Activated CD8-positive, alpha-beta T cell treated with anti-CD3 and anti-CD28 coated beads for 36 hours (primary cell): ENCODE measurements at regions not wholly inside any gene's neighbourhood (a gene's known extent, or its start where the extent isn't known, plus 50 kb on each side); places are given as distances from the start of the nearest gene placed in this dataset.

Experiments
- ATAC-seq: fragments of 200-7000 bp; cut with Tn5 transposase; one replicate; pipeline ENCODE4 v1.10.0; 2021; ENCODE audit warnings: mild to moderate bottlenecking, moderate library complexity
- CTCF ChIA-PET: fragments of 350-600 bp; sonication (Branson Sonifier 250); formaldehyde crosslinking; loops from one replicate; lab custom pipeline; 2021; ENCODE audit warnings: antibody characterized with exemption; lab: Charles Lee
- POLR2A ChIA-PET: fragments of 350-600 bp; sonication (Branson Sonifier 250); formaldehyde crosslinking; loops from one replicate; lab custom pipeline; 2021; ENCODE audit warnings: antibody characterized with exemption; lab: Charles Lee
- DNase-seq: peaks from one replicate; pipeline ENCODE4 v3.0.0-alpha.2; 2020
- H3K27ac Mint-ChIP-seq: one replicate; pipeline ENCODE4 v1.8.0; 2021; ENCODE audit warnings: mild to moderate bottlenecking, mixed read lengths
- H3K27me3 Mint-ChIP-seq: one replicate; pipeline ENCODE4 v1.8.0; 2021; ENCODE audit warnings: mixed read lengths
- H3K36me3 Mint-ChIP-seq: one replicate; pipeline ENCODE4 v1.8.0; 2021; ENCODE audit warnings: low read depth, mixed read lengths
- H3K4me1 Mint-ChIP-seq: one replicate; pipeline ENCODE4 v1.8.0; 2021; ENCODE audit warnings: low read depth, mixed read lengths
- H3K4me3 Mint-ChIP-seq: one replicate; pipeline ENCODE4 v1.8.0; 2021; ENCODE audit warnings: mild to moderate bottlenecking, moderate library complexity, mixed read lengths
- H3K9me3 Mint-ChIP-seq: one replicate; pipeline ENCODE4 v1.8.0; 2021; ENCODE audit warnings: mixed read lengths
- intact Hi-C: fragments of 100-400 bp; cut with micrococcal nuclease; formaldehyde crosslinking; loops from one replicate; pipeline ENCODE4 v1.10.0; 2022
- TF ChIP-seq, protein P1 (sequence below): fragments of 200-600 bp; IDR thresholded peaks from one replicate; pipeline ENCODE4 v1.8.0; 2022; ENCODE audit warnings: antibody characterized with exemption, mild to moderate bottlenecking

- CTCF ChIA-PET, result no interaction called here
- H3K36me3 Mint-ChIP-seq, result no peaks in the 10 kb centered on the region
- no peaks in the 10 kb centered on the region for H3K27me3 Mint-ChIP-seq
- DNase-seq, result no peak
- no peak overlapping the region for H3K4me3 Mint-ChIP-seq
- POLR2A ChIA-PET, result no interaction called here
- intact Hi-C loops, result no loop called here
- H3K4me1 Mint-ChIP-seq, result no peaks in the 10 kb centered on the region
- H3K9me3 Mint-ChIP-seq, result peaks cover 8% of the 10 kb centered on the region
- TF ChIP-seq, protein P1, sequence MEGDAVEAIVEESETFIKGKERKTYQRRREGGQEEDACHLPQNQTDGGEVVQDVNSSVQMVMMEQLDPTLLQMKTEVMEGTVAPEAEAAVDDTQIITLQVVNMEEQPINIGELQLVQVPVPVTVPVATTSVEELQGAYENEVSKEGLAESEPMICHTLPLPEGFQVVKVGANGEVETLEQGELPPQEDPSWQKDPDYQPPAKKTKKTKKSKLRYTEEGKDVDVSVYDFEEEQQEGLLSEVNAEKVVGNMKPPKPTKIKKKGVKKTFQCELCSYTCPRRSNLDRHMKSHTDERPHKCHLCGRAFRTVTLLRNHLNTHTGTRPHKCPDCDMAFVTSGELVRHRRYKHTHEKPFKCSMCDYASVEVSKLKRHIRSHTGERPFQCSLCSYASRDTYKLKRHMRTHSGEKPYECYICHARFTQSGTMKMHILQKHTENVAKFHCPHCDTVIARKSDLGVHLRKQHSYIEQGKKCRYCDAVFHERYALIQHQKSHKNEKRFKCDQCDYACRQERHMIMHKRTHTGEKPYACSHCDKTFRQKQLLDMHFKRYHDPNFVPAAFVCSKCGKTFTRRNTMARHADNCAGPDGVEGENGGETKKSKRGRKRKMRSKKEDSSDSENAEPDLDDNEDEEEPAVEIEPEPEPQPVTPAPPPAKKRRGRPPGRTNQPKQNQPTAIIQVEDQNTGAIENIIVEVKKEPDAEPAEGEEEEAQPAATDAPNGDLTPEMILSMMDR, result no peak
- no peak for ATAC-seq
- H3K27ac Mint-ChIP-seq, result no peak overlapping the region
These were observed 786.5 kb downstream of the PDCD6IP start for GRCh38 chr3:34584971-34585370.

DNA sequence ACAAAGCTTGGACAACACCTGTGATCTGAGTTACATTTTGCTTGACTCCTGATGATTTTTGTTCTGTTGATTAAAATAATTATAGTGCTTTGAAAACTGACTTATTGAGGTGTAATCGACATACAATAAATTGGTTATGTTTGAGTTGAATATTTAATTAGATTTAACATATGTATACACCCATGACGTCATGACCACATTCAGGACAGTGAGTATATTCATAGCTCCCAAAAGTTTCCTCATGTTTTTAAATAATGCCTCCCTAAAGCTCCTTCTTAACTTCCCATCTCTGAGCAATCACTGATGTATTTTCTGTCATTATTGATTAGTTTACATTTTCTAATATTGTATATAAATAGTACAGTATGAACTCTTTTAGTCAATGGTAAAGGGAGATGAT is 801.2 kb downstream of the PDCD6IP start:
- Mint-ChIP-seq H3K36me3 (no peaks in the 10 kb centered on the region), H3K4me3 (no peak overlapping the region), H3K4me1 (no peaks in the 10 kb centered on the region), H3K9me3 (peaks cover 4% of the 10 kb centered on the region), H3K27me3 (no peaks in the 10 kb centered on the region), H3K27ac (no peak overlapping the region)
- CTCF ChIA-PET, result no interaction called here
- no peak for ATAC-seq
- POLR2A ChIA-PET, result no interaction called here
- intact Hi-C loops, result no loop called here
- no peak for DNase-seq
- TF ChIP-seq, protein P1, result no peak

DNA sequence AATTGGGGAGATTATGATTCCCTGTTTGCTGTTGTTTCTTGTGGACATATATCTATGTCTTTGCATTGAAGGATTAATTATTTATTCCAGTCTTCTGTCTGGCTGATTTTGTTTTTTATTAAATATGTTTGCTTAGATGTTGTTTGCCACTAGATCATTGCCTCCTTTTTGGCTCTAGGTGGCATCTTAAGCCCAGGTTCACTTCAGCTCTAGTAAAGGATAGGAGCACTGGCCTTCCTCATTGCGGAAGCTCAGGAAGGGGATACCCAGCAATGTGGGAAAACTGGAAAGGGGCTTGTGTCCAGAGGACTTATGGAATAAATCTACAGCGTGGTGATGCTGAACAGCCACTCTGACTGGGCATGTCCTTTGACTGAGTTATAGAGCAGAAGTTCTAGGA is 821.6 kb downstream of the PDCD6IP start:
- TF ChIP-seq, protein P1, result no peak
- no peak overlapping the region for H3K27ac Mint-ChIP-seq
- peaks cover 15% of the 10 kb centered on the region for H3K9me3 Mint-ChIP-seq
- no peak for ATAC-seq
- intact Hi-C loops, result no loop called here
- no peaks in the 10 kb centered on the region for H3K4me1 Mint-ChIP-seq
- CTCF ChIA-PET, result no interaction called here
- no peak for DNase-seq
- no peaks in the 10 kb centered on the region for H3K36me3 Mint-ChIP-seq
- H3K4me3 Mint-ChIP-seq, result no peak overlapping the region
- POLR2A ChIA-PET, result no interaction called here
- no peaks in the 10 kb centered on the region for H3K27me3 Mint-ChIP-seq

GRCh38 chr3:34626699-34627098 is 828.3 kb downstream of the PDCD6IP start:
- Mint-ChIP-seq H3K36me3 (no peaks in the 10 kb centered on the region), H3K27me3 (no peaks in the 10 kb centered on the region), H3K4me1 (no peaks in the 10 kb centered on the region), H3K27ac (no peak overlapping the region), H3K4me3 (no peak overlapping the region), H3K9me3 (peaks cover 4% of the 10 kb centered on the region)
- POLR2A ChIA-PET, result no interaction called here
- CTCF ChIA-PET, result no interaction called here
- intact Hi-C loops, result no loop called here
- TF ChIP-seq, protein P1, result no peak
- ATAC-seq, result no peak
- no peak for DNase-seq

DNA sequence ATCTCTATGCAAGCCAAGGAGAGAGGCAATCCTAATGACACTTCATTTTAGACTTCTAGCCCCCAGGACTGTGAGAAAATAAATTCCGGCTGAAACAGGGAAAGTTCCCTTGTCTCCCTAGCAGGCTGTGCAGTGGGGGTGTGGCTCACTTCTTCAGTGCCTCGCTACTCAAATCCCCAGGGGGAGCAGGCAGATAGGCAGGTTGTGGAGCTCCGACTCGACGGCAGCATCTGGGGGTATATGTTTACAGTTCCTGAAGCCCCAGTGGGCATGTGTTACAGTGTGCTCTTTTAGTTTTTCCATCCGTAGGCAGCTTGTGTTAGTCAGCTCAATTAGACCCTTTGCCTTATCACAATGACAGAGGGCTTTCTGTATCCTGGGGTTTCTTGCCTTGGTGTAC is 836.5 kb downstream of the PDCD6IP start:
- POLR2A ChIA-PET, result no interaction called here

More for the DNA sequence above, 836.5 kb downstream of the PDCD6IP start:
- Mint-ChIP-seq H3K9me3 (no peaks in the 10 kb centered on the region), H3K4me3 (no peak overlapping the region), H3K4me1 (no peaks in the 10 kb centered on the region), H3K27me3 (no peaks in the 10 kb centered on the region), H3K36me3 (no peaks in the 10 kb centered on the region), H3K27ac (no peak overlapping the region)
- CTCF ChIA-PET, result interaction anchor here (0.6 kb wide), 1 partner anchor 126 kb away, joined by 3 read pairs; no protein-coding TSS in a partner anchor
- intact Hi-C loops, result no loop called here
- TF ChIP-seq, protein P1, result no peak
- ATAC-seq (no peak), DNase-seq (no peak)
